ENCODE measurements at regions not wholly inside any gene's neighbourhood (a gene's known extent, or its start where the extent isn't known, plus 50 kb on each side); places are given as distances from the start of the nearest gene placed in this dataset.
A peak's percentile ranks its signal among the peaks of the same experiment; 100 is the strongest.
"Not testable (repeated sequence)": the region's sequence is repeated elsewhere in the genome, so short reads cannot be mapped to it uniquely, and the experiment has no call there.

GRCh38 chrX:149420566-149420965 is 84.5 kb downstream of the IDS start:
- not testable (repeated sequence) for DNase-seq

DNA sequence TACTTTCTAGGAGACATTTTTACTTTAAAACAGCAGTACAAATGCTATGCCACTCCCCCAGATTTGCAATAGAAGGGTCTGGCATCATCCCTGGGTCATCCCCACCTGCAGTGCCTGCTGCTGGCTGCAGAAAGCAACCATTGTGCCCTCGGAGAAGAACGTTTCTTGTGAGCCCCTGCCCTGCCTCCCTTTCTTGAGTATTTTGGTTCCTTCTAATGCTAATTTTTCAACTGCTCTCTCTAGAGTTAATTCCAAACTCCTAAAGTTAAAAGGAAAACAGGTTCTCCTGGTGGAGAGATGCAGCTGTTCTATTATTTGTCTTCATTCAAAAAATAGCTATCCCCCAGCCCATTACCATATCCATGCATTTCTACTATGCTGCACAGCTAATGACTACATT is 107.1 kb downstream of the IDS start:
- DNase-seq = no peak

- DNase-seq = peak; percentile 62
Measured at GRCh38 chrX:149392921-149393320, 112.2 kb downstream of the IDS start.

- DNase-seq = no peak
Measured at GRCh38 chrX:149383852-149384251, 121.3 kb downstream of the IDS start.

- peak; percentile 61 for DNase-seq
Measured at GRCh38 chrX:149374751-149375150, 130.4 kb downstream of the IDS start.

DNA sequence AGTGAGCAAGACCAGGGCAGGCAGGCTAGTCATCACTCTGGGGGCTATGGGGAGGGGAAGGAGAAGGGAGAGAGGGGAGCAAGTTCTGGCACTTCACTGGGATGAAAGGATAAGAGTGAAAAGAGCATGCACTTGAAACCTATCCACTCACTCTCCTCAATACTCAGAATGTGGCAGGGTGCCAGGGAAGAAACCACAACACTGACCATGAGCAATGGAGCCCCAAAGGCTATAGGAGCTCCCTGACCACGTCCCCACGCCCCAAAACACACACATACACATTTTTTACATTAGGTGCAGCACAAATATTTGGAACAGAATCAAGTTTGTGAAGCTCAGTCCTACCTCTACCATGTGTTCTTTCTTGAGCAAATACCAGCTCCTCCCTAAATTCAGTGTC is 132.2 kb downstream of the IDS start:
- no peak for DNase-seq

DNA sequence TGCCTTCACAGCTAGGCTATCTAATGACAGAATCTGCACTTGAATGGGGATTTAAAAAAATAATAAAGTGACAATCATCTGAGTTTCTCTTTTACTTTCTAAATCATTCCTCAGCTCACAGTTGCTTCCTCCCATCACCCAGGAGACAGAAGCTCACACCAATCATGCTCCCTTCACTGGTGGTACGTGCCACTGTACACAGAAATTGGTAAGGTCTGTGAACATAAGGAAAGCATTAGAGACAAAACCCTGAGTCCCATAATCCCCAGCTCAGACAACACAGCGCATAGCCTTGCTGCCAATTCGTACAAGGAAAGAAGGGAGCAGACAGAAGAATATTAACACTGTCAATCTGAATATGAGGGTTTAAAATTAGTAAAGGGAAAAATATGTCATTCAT is 133.1 kb downstream of the IDS start:
- DNase-seq = no peak

GRCh38 chrX:149370097-149370496 is 135.0 kb downstream of the IDS start:
- DNase-seq = no peak

DNA sequence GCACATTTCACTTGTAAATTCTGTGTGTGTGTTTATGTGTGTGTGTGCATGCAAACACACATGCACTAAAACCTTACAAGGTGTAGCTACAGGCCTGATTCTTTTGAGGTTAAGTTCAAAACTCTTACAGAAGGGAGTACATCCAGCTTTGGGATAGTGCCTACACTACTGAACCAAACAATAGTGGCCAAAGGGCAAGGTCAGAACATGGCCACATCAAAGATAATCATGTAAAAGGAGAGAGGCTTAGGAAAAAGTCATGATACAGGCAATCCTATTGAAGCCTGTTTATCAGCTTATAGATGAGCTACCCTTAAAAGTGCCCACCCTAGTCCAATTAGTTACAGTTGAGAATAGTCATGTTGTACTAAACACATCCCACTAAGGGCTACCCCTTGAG is 139.6 kb downstream of the IDS start:
- DNase-seq = no peak

GRCh38 chrX:149365061-149365460 is 140.0 kb downstream of the IDS start:
- no peak for DNase-seq

- no peak for DNase-seq
Measured at GRCh38 chrX:149363965-149364364, 141.1 kb downstream of the IDS start.

- DNase-seq = no peak
Measured at GRCh38 chrX:149346306-149346705, 158.8 kb downstream of the IDS start.

- no peak for DNase-seq
Measured at GRCh38 chrX:149322316-149322715, 182.8 kb downstream of the IDS start.

- DNase-seq = no peak
Measured at GRCh38 chrX:149313871-149314371, 191.2 kb downstream of the IDS start.

DNA sequence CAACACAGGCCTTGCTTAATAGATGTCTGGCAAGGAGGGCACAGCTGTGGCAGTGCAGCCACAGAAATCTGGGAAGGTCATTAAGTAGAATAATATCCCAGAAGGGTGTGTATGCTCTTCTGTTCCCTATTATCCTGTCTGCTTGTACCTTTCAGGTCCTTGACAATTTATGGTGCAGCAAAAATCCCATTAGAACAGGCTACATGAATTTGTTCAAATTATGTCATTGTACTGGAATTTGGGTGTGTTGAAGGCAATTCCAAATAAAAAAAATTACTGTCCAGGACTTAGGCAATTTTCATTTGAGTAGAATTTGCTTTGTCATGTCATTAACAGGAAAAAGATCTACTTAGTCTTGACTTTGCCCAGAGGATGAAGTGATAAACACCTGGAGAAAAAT is 192.1 kb downstream of the IDS start:
- DNase-seq = no peak

DNA sequence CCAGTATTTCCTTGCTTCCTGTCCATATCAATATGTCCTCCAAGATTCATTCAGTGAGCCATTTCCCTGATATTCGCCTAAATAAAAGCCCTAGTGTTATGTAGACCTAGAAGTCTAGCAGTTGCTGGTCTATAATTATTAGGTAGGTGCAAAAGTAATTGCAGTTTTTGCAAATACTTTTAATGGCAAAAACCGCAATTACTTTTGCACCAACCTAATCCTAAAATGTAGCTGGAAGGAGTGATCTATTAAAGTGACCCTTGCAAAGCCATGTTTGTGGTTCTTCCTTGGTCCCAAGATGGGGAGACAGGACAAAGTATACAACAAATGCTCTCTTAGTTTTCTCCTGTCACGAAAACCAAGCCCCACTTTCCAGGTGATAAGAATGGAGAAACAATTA is 193.0 kb downstream of the IDS start:
- no peak for DNase-seq

DNA sequence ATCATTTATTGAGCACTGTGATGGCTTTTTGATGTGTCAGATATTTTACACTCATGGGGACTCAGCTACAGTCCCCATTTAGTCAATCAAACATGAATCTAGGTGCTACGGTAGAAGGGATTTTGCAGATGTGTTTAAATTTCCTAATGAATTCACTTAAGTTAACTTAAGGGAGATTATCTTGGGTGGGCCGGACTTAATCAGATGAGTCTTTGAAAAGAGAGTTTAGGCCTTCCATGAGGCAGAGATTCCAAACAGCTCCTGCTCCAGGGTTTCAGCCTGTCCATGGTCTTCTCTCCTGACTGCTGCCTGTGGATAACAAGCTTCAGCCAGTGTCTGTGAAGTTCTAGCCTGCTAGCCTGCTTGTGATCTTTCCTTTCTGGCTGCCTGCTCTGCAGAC is 202.4 kb downstream of the IDS start:
- DNase-seq = no peak

- DNase-seq = no peak
Measured at GRCh38 chrX:149298111-149298510, 207.0 kb downstream of the IDS start.

DNA sequence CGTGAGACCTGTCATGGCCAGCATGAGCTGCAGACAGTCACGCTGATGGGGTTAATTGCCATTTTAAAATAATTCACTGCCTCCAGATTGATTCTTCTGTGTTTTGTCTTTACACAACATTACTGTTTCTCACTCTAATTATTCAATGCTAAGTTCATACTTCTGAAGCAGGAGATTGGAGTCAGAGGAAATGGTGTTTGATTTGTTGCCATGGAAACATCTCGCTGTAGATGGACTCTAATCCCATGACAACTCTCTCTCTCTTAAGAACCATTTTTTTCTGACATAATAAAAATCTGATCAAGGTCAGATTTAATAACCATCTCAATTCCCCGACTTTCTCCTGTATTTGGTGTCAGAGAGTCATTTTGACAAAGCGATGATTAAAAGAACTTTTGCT is 209.0 kb downstream of the IDS start:
- no peak for DNase-seq

DNA sequence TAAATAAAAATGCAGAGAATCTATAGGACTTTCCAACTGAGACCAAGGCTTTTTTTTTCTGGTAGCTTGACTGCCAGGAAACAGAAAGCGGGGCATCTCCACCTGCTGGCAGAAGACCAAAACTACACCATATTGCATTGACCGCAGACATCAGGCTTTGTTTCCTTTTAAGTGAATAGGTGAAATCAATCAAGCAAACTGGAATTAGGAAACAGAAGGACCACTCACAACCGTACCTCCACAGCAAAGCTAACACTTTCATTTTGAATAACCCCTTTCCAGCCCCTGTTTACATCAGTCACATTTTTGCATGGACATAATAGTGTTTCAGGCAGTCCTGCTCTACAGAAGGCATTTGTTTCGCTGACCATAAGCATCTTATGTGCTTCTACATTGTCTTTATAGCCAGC is 218.2 kb downstream of the IDS start:
- DNase-seq = peak; percentile 12

GRCh38 chrX:149284616-149285015 is 220.5 kb downstream of the IDS start:
- DNase-seq = no peak

- no peak for DNase-seq
Measured at GRCh38 chrX:149283853-149284252, 221.3 kb downstream of the IDS start.

GRCh38 chrX:149282909-149283308 is 222.2 kb downstream of the IDS start:
- DNase-seq = no peak

- no peak for DNase-seq
Measured at GRCh38 chrX:149280011-149280410, 225.1 kb downstream of the IDS start.

- DNase-seq = no peak
Measured at GRCh38 chrX:149275836-149276235, 229.3 kb downstream of the IDS start.

DNA sequence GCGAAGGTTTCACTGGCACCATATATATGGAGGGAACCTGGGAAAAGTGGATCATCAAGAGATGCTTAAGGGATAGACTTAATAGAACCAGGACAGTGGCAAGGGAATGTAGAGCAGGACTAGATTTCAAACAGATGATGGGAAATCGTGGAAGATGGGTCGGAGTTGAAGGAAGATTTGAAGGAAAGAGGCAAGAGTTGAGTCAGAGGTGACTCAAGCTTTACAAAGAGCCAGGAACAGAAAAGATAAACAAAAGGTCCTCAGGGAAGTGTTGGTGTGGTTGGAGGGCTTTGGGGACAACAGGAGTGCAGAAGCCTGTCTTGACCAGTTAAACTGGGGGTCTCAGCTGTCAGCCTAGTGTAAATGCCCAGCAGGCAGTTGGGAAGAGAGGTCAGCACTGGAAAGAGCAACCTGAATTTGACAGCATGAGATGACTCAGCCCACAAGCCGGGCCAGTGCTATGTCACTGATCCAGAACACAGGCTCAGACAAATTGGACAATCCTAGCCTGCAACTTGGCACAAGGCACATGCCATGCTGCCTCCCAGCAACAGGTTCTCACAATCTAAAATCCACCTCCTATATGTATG is 230.5 kb downstream of the IDS start:
- DNase-seq = no peak
